Common myeloid progenitor, CD34-positive (primary cell): ENCODE measurements at regions not wholly inside any gene's neighbourhood (a gene's known extent, or its start where the extent isn't known, plus 50 kb on each side); places are given as distances from the start of the nearest gene placed in this dataset.

Source experiments
- CTCF ChIA-PET: fragments of 350-600 bp; sonication (Branson Sonifier 250); formaldehyde crosslinking; loops from one replicate; lab custom pipeline; 2021; ENCODE audit warnings: antibody characterized with exemption; lab: Charles Lee
- POLR2A ChIA-PET: fragments of 350-600 bp; sonication (Branson Sonifier 250); formaldehyde crosslinking; loops from one replicate; lab custom pipeline; 2021; ENCODE audit warnings: antibody characterized with exemption; lab: Charles Lee
- DNase-seq, 3 donors: peaks; one replicate each; pipeline versions ENCODE4 v3.0.0 to v3.0.0-alpha.2; 2013
- H3K27ac ChIP-seq, 2 experiments: 1 replicate in 1 of 2; 2 replicates in 1 of 2; pipeline ENCODE4 v1.7.0; 2013; ENCODE audit warnings: inconsistent platforms in 2 of 2, low read length in 2 of 2, mild to moderate bottlenecking in 2 of 2, low read depth in 1 of 2, moderate library complexity in 1 of 2; ENCODE audit not compliant: severe bottlenecking in 2 of 2, insufficient read depth in 1 of 2, poor library complexity in 1 of 2
- H3K27me3 ChIP-seq, 5 experiments: replicated peaks in 2 of 5; 1 replicate in 3 of 5; 2 replicates in 2 of 5; pipeline versions ENCODE4 v1.6.1 to v1.7.0; 2013; ENCODE audit warnings: low read length in 4 of 5, mild to moderate bottlenecking in 2 of 5, moderate library complexity in 2 of 5, inconsistent platforms in 1 of 5; ENCODE audit not compliant: insufficient read depth in 5 of 5, control insufficient read depth in 4 of 5
- H3K36me3 ChIP-seq, 4 experiments: 1 replicate in 2 of 4; 2 replicates in 2 of 4; pipeline versions ENCODE4 v1.6.1 to v1.7.0; 2013; ENCODE audit warnings: low read length in 3 of 4, control low read depth in 1 of 4, mild to moderate bottlenecking in 1 of 4; ENCODE audit not compliant: control insufficient read depth in 4 of 4, insufficient read depth in 4 of 4
- H3K4me1 ChIP-seq, 4 experiments: 1 replicate in 3 of 4; 2 replicates in 1 of 4; pipeline versions ENCODE4 v1.6.1 to v1.7.1; 2013; ENCODE audit warnings: low read length in 3 of 4, mild to moderate bottlenecking in 3 of 4, control low read depth in 1 of 4, inconsistent platforms in 1 of 4, moderate library complexity in 1 of 4; ENCODE audit not compliant: control insufficient read depth in 4 of 4, insufficient read depth in 4 of 4; ENCODE audit errors: control extremely low read depth in 1 of 4
- H3K4me3 ChIP-seq, 7 experiments: 1 replicate in 4 of 7; 2 replicates in 3 of 7; pipeline versions ENCODE4 v1.5.1 to v1.7.0; 2013; ENCODE audit warnings: mild to moderate bottlenecking in 7 of 7, low read length in 6 of 7, moderate library complexity in 6 of 7, inconsistent platforms in 2 of 7, low read depth in 2 of 7, control low read depth in 1 of 7; ENCODE audit not compliant: insufficient read depth in 4 of 7, control insufficient read depth in 1 of 7; ENCODE audit errors: extremely low read depth in 1 of 7
- H3K9me3 ChIP-seq, 5 experiments: 1 replicate in 4 of 5; 2 replicates in 1 of 5; pipeline versions ENCODE4 v1.6.1 to v1.7.1; 2013; ENCODE audit warnings: low read length in 4 of 5, mild to moderate bottlenecking in 2 of 5, inconsistent platforms in 1 of 5, low read depth in 1 of 5, moderate library complexity in 1 of 5; ENCODE audit not compliant: control insufficient read depth in 4 of 5, insufficient read depth in 2 of 5; ENCODE audit errors: control extremely low read depth in 1 of 5
- WGBS: methylation state at CpG from one replicate; pipeline ENCODE4 v1.1.5; 2013; ENCODE audit not compliant: insufficient coverage; 5-methylcytosine and 5-hydroxymethylcytosine counted together

GRCh38 chr5:27908341-27908740 is 870.0 kb upstream of the CDH9 start:
- Histone ChIP-seq H3K27ac (no peak overlapping the region), H3K4me3 (no peak overlapping the region), H3K4me1 (no peaks in the 10 kb centered on the region), H3K36me3 (no peaks in the 10 kb centered on the region), H3K9me3 (no peaks in the 10 kb centered on the region), H3K27me3 (no peaks in the 10 kb centered on the region)
- 90% methylated on average over 2 of the region's 5 CpGs for WGBS
- no peak for DNase-seq
- ChIA-PET POLR2A (no interaction called here), CTCF (no interaction called here)

GRCh38 chr5:27906931-27907601 is 868.7 kb upstream of the CDH9 start:
- ChIA-PET CTCF (no interaction called here), POLR2A (no interaction called here)
- Histone ChIP-seq H3K4me1 (no peaks in the 10 kb centered on the region), H3K4me3 (no peak overlapping the region), H3K27me3 (no peaks in the 10 kb centered on the region), H3K9me3 (no peaks in the 10 kb centered on the region), H3K36me3 (no peaks in the 10 kb centered on the region), H3K27ac (no peak overlapping the region)
- no peak for DNase-seq
- 92% methylated on average over 2 of the region's 2 CpGs for WGBS

- no peaks in the 10 kb centered on the region for H3K9me3 ChIP-seq
- H3K4me1 ChIP-seq = no peaks in the 10 kb centered on the region
- no CpG with 5 or more reads among the region's 2 CpGs for WGBS
- no peaks in the 10 kb centered on the region for H3K36me3 ChIP-seq
- H3K27ac ChIP-seq = no peak overlapping the region
- CTCF ChIA-PET = no interaction called here
- no peak overlapping the region for H3K4me3 ChIP-seq
- H3K27me3 ChIP-seq = no peaks in the 10 kb centered on the region
- DNase-seq = no peak
- POLR2A ChIA-PET = no interaction called here
These were observed 868.1 kb upstream of the CDH9 start for GRCh38 chr5:27906481-27906880.

- H3K27ac ChIP-seq = no peak overlapping the region
These were observed 862.4 kb upstream of the CDH9 start for GRCh38 chr5:27900761-27901160.

GRCh38 chr5:27876071-27876470 is 837.7 kb upstream of the CDH9 start:
- ChIA-PET CTCF (no interaction called here), POLR2A (no interaction called here)
- Histone ChIP-seq H3K4me3 (no peak overlapping the region), H3K4me1 (no peaks in the 10 kb centered on the region), H3K36me3 (no peaks in the 10 kb centered on the region), H3K27me3 (no peaks in the 10 kb centered on the region), H3K27ac (no peak overlapping the region), H3K9me3 (peaks cover 0 to 3% (median 0%) of the 10 kb centered on the region in 5 experiments)
- no peak for DNase-seq
- WGBS = 100% methylated on average over 1 of the region's 1 CpG

More at GRCh38 chr5:27900761-27901160, 862.4 kb upstream of the CDH9 start:
- no peak for DNase-seq
- Histone ChIP-seq H3K27me3 (no peaks in the 10 kb centered on the region), H3K4me3 (no peak overlapping the region), H3K9me3 (peaks cover 0 to 7% (median 2%) of the 10 kb centered on the region in 5 experiments), H3K36me3 (no peaks in the 10 kb centered on the region), H3K4me1 (no peaks in the 10 kb centered on the region)
- 78% methylated on average over 3 of the region's 3 CpGs for WGBS
- POLR2A ChIA-PET = no interaction called here
- CTCF ChIA-PET = no interaction called here

GRCh38 chr5:27875148-27875547 is 836.8 kb upstream of the CDH9 start:
- Histone ChIP-seq H3K27ac (no peak overlapping the region), H3K9me3 (peaks cover 0 to 3% (median 0%) of the 10 kb centered on the region in 5 experiments), H3K27me3 (no peaks in the 10 kb centered on the region), H3K4me3 (no peak overlapping the region), H3K36me3 (no peaks in the 10 kb centered on the region), H3K4me1 (no peaks in the 10 kb centered on the region)
- CTCF ChIA-PET = no interaction called here
- POLR2A ChIA-PET = no interaction called here
- DNase-seq = no peak

- no peak for DNase-seq
- Histone ChIP-seq H3K9me3 (no peaks in the 10 kb centered on the region), H3K27me3 (no peaks in the 10 kb centered on the region), H3K4me1 (no peaks in the 10 kb centered on the region), H3K4me3 (no peak overlapping the region), H3K27ac (no peak overlapping the region), H3K36me3 (no peaks in the 10 kb centered on the region)
- POLR2A ChIA-PET = no interaction called here
- no CpG with 5 or more reads among the region's 2 CpGs for WGBS
- CTCF ChIA-PET = no interaction called here
These were observed 829.9 kb upstream of the CDH9 start for GRCh38 chr5:27868292-27868691.
